Upper lobe of left lung (tissue), 4 donors: ENCODE measurements at regions not wholly inside any gene's neighbourhood (a gene's known extent, or its start where the extent isn't known, plus 50 kb on each side); places are given as distances from the start of the nearest gene placed in this dataset.

Experiments used
- EP300 ChIP-seq, 4 donors: sonication (generic); formaldehyde crosslinking; IDR thresholded peaks; one replicate each; pipeline ENCODE4 v1.5.1; 2017; ENCODE audit warnings: antibody characterized with exemption in 4 of 4, control low read depth in 2 of 4
- POLR2A ChIP-seq, 4 donors: fragments of 450-650 bp; IDR thresholded peaks; one replicate each; pipeline ENCODE4 v1.5.1; 2016 to 2017; ENCODE audit warnings: antibody characterized with exemption in 4 of 4, mild to moderate bottlenecking in 2 of 4
- POLR2AphosphoS5 ChIP-seq, 2 donors: sonication (generic); formaldehyde crosslinking; IDR thresholded peaks; one replicate each; pipeline ENCODE4 v1.5.1; 2017; ENCODE audit warnings: antibody characterized with exemption in 2 of 2
- TF ChIP-seq, protein P1 (sequence below), 6 experiments: fragments of 450-650 bp in 4 of 6; fragments of 200-600 bp in 2 of 6; sonication (generic) in 2 of 6; IDR thresholded peaks; one replicate each; pipeline ENCODE4 v1.5.1; 2016 to 2019; ENCODE audit warnings: antibody characterized with exemption in 6 of 6

DNA sequence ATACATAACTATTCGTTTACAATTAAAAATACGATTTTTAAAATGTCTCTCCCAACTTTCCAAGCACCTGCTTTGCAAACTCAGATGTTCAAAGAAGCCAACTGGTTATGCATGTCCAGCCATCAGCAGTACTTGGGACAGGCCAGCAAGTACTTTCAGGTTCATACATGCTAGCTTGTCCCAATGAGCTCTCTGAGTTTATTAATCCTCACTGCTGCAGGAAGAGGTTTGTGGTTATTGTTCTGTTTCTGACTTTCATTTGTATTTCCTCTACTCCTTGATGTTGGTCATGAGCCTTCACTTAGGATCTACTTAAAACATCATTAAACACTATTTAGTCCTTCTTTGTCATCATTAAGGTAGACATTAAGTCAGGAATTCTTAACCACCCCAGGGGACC is 374.1 kb downstream of the LRATD1 start:
- TF ChIP-seq, protein P1, sequence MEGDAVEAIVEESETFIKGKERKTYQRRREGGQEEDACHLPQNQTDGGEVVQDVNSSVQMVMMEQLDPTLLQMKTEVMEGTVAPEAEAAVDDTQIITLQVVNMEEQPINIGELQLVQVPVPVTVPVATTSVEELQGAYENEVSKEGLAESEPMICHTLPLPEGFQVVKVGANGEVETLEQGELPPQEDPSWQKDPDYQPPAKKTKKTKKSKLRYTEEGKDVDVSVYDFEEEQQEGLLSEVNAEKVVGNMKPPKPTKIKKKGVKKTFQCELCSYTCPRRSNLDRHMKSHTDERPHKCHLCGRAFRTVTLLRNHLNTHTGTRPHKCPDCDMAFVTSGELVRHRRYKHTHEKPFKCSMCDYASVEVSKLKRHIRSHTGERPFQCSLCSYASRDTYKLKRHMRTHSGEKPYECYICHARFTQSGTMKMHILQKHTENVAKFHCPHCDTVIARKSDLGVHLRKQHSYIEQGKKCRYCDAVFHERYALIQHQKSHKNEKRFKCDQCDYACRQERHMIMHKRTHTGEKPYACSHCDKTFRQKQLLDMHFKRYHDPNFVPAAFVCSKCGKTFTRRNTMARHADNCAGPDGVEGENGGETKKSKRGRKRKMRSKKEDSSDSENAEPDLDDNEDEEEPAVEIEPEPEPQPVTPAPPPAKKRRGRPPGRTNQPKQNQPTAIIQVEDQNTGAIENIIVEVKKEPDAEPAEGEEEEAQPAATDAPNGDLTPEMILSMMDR (IDR thresholded peaks at IDR 0.05), result no peak
- TF ChIP-seq POLR2AphosphoS5 (IDR thresholded peaks at IDR 0.05) (no peak), POLR2A (IDR thresholded peaks at IDR 0.05) (no peak), EP300 (IDR thresholded peaks at IDR 0.05) (no peak)
